NCI-H1417 (cell line): ENCODE measurements at regions not wholly inside any gene's neighbourhood (a gene's known extent, or its start where the extent isn't known, plus 50 kb on each side); places are given as distances from the start of the nearest gene placed in this dataset.

Experiments used
- DNase-seq, 3 experiments: peaks; one replicate each; lab custom pipeline; 2025; lab: John Stamatoyannopoulos, UW

- DNase-seq: peak in 2 of 3 experiments; percentile 65 to 73
These were observed 179.8 kb downstream of the FOXA2 start for GRCh38 chr20:22404419-22405170.

GRCh38 chr20:22403632-22404361 is 180.6 kb downstream of the FOXA2 start:
- DNase-seq: peak in 2 of 3 experiments; percentile 80 to 91

GRCh38 chr20:22403022-22403631 is 181.2 kb downstream of the FOXA2 start:
- DNase-seq: peak in 2 of 3 experiments; percentile 85 to 97

GRCh38 chr20:22402550-22402949 is 181.8 kb downstream of the FOXA2 start:
- DNase-seq: peak in 2 of 3 experiments; percentile 65 to 93

- DNase-seq: no peak
These were observed 183.9 kb downstream of the FOXA2 start for GRCh38 chr20:22400440-22400839.

GRCh38 chr20:22394583-22394982 is 189.8 kb downstream of the FOXA2 start:
- DNase-seq: peak in 1 of 3 experiments; percentile 39

GRCh38 chr20:22390543-22390903 is 193.8 kb downstream of the FOXA2 start:
- DNase-seq: no peak

GRCh38 chr20:22389836-22390542 is 194.4 kb downstream of the FOXA2 start:
- DNase-seq: peak; percentile 18 to 94 (median 84)

GRCh38 chr20:22387452-22387851 is 196.9 kb downstream of the FOXA2 start:
- peak in 1 of 3 experiments; percentile 36 for DNase-seq

GRCh38 chr20:22386306-22386623 is 198.1 kb downstream of the FOXA2 start:
- no peak for DNase-seq

- peak in 2 of 3 experiments; percentile 48 to 80 for DNase-seq
These were observed 198.6 kb downstream of the FOXA2 start for GRCh38 chr20:22385602-22386305.

GRCh38 chr20:22384978-22385377 is 199.4 kb downstream of the FOXA2 start:
- DNase-seq: no peak

GRCh38 chr20:22383156-22383555 is 201.2 kb downstream of the FOXA2 start:
- DNase-seq: no peak

GRCh38 chr20:22382742-22383141 is 201.6 kb downstream of the FOXA2 start:
- DNase-seq: peak in 1 of 3 experiments; percentile 38

- DNase-seq: no peak
These were observed 202.5 kb downstream of the FOXA2 start for GRCh38 chr20:22381812-22382416.

- DNase-seq: no peak
These were observed 204.9 kb downstream of the FOXA2 start for GRCh38 chr20:22379472-22379871.

GRCh38 chr20:22374678-22375590 is 209.4 kb downstream of the FOXA2 start:
- DNase-seq: peak in 2 of 3 experiments; percentile 57 to 82

- DNase-seq: peak in 1 of 3 experiments; percentile 51
These were observed 210.3 kb downstream of the FOXA2 start for GRCh38 chr20:22374066-22374465.

GRCh38 chr20:22373164-22373895 is 211.0 kb downstream of the FOXA2 start:
- no peak for DNase-seq
